H1 (cell line): ENCODE measurements at regions not wholly inside any gene's neighbourhood (a gene's known extent, or its start where the extent isn't known, plus 50 kb on each side); places are given as distances from the start of the nearest gene placed in this dataset.

Source experiments
- CTCF ChIA-PET: fragments of 300-600 bp; sonication (Branson Sonifier 250); formaldehyde crosslinking; loops from one replicate; lab custom pipeline; 2021; ENCODE audit not compliant: partially characterized antibody; lab: Charles Lee
- POLR2A ChIA-PET: fragments of 300-600 bp; sonication (Branson Sonifier 250); formaldehyde crosslinking; loops from one replicate; lab custom pipeline; 2021; ENCODE audit warnings: inconsistent platforms; ENCODE audit not compliant: partially characterized antibody; lab: Charles Lee
- DNase-seq, 2 experiments: peaks; one replicate each; pipeline versions ENCODE4 v3.0.0 to v3.0.0-alpha.2; 2010 to 2022; ENCODE audit warnings: low spot score in 2 of 2, low read depth in 1 of 2, mixed read lengths in 1 of 2
- FAIRE-seq: peaks from 2 replicates; lab custom pipeline; 2011; peaks lifted over from hg19 to GRCh38; lab: Jason Lieb, UNC
- H2AFZ ChIP-seq: 2 replicates; pipeline ENCODE4 v1.8.1; 2012; ENCODE audit warnings: low read length, inconsistent platforms
- H2AK5ac ChIP-seq: 2 replicates; pipeline ENCODE4 v1.6.1; 2013; ENCODE audit warnings: low read depth, low read length
- H2BK120ac ChIP-seq: replicated peaks from 2 replicates; pipeline ENCODE3; 2013; ENCODE audit warnings: low read depth, low read length, inconsistent platforms
- H2BK12ac ChIP-seq: 2 replicates; pipeline ENCODE4 v1.6.1; 2013; ENCODE audit warnings: low read depth, low read length
- H2BK15ac ChIP-seq: 2 replicates; pipeline ENCODE4 v1.6.1; 2013; ENCODE audit warnings: low read length
- H2BK20ac ChIP-seq: 2 replicates; pipeline ENCODE4 v1.6.1; 2013; ENCODE audit warnings: low read length
- H2BK5ac ChIP-seq: 2 replicates; pipeline ENCODE4 v1.6.1; 2013; ENCODE audit warnings: low read depth, low read length
- H3K14ac ChIP-seq: 2 replicates; pipeline ENCODE4 v1.6.1; 2013; ENCODE audit warnings: inconsistent platforms; ENCODE audit not compliant: insufficient read length
- H3K18ac ChIP-seq: 2 replicates; pipeline ENCODE4 v1.6.1; 2013; ENCODE audit warnings: low read length; ENCODE audit errors: extremely low read depth
- H3K23ac ChIP-seq: 2 replicates; pipeline ENCODE4 v1.6.1; 2013; ENCODE audit warnings: inconsistent platforms; ENCODE audit not compliant: insufficient read length
- H3K23me2 ChIP-seq: 2 replicates; pipeline ENCODE4 v1.6.1; 2013; ENCODE audit warnings: low read depth, low read length
- H3K27ac ChIP-seq: 2 replicates; pipeline ENCODE4 v1.6.1; 2011; ENCODE audit warnings: low read depth, low read length, inconsistent platforms
- H3K27me3 ChIP-seq, 4 experiments: replicated peaks in 1 of 4; 1 replicate in 1 of 4; 2 replicates in 3 of 4; pipeline versions ENCODE4 v1.6.1 to v1.8.1; 2011 to 2013; ENCODE audit warnings: low read length in 3 of 4, mild to moderate bottlenecking in 3 of 4, inconsistent platforms in 2 of 4, mixed read lengths in 2 of 4, moderate library complexity in 1 of 4; ENCODE audit not compliant: control insufficient read depth in 3 of 4, insufficient read depth in 3 of 4; ENCODE audit errors: extremely low read depth in 1 of 4
- H3K36me3 ChIP-seq, 4 experiments: 2 replicates each; pipeline versions ENCODE4 v1.6.1 to v1.8.1; 2011 to 2013; ENCODE audit warnings: mild to moderate bottlenecking in 4 of 4, low read length in 3 of 4, moderate library complexity in 2 of 4, control low read depth in 1 of 4, inconsistent platforms in 1 of 4; ENCODE audit not compliant: insufficient read depth in 4 of 4, control insufficient read depth in 2 of 4
- H3K4ac ChIP-seq: replicated peaks from 2 replicates; pipeline ENCODE3; 2013; ENCODE audit warnings: low read length, low read depth, mixed read lengths, inconsistent platforms; ENCODE audit not compliant: insufficient read length
- H3K4me1 ChIP-seq, 4 experiments: replicated peaks in 1 of 4; 1 replicate in 1 of 4; 2 replicates in 3 of 4; pipeline versions ENCODE4 v1.6.1 to v1.8.1; 2011 to 2013; ENCODE audit warnings: low read length in 3 of 4, inconsistent platforms in 2 of 4, mixed read lengths in 1 of 4; ENCODE audit not compliant: insufficient read depth in 4 of 4, control insufficient read depth in 3 of 4
- H3K4me2 ChIP-seq, 2 experiments: 2 replicates each; pipeline versions ENCODE4 v1.6.1 to v1.8.1; 2011 to 2013; ENCODE audit warnings: low read depth in 2 of 2, low read length in 2 of 2, control low read depth in 1 of 2, inconsistent platforms in 1 of 2, mild to moderate bottlenecking in 1 of 2; ENCODE audit not compliant: insufficient read depth in 1 of 2
- H3K4me3 ChIP-seq, 4 experiments: fragments of 200-600, 300-600 bp in 1 of 4; sonication (generic), shearing (Covaris generic), sonication (Bioruptor Twin) in 1 of 4; 2 replicates each; pipeline versions ENCODE4 v1.5.1 to v1.8.1; 2011 to 2016; ENCODE audit warnings: low read length in 4 of 4, low read depth in 3 of 4, control low read depth in 2 of 4, inconsistent platforms in 2 of 4, mild to moderate bottlenecking in 2 of 4, mixed read lengths in 1 of 4, moderate library complexity in 1 of 4; ENCODE audit not compliant: insufficient read depth in 2 of 4; ENCODE audit errors: extremely low read depth in 1 of 4
- H3K56ac ChIP-seq: replicated peaks from 2 replicates; pipeline ENCODE3; 2013; ENCODE audit warnings: low read depth, mild to moderate bottlenecking, mixed read lengths, low read length, inconsistent platforms; ENCODE audit not compliant: insufficient read length
- H3K79me1 ChIP-seq: 2 replicates; pipeline ENCODE4 v1.6.1; 2013; ENCODE audit warnings: low read depth, low read length, control low read depth
- H3K79me2 ChIP-seq, 2 experiments: 2 replicates each; pipeline versions ENCODE4 v1.6.1 to v1.8.1; 2012 to 2013; ENCODE audit warnings: low read length in 2 of 2, mild to moderate bottlenecking in 2 of 2, inconsistent platforms in 1 of 2; ENCODE audit not compliant: insufficient read depth in 2 of 2, control insufficient read depth in 1 of 2
- H3K9ac ChIP-seq, 4 experiments: replicated peaks in 1 of 4; 1 replicate in 1 of 4; 2 replicates in 3 of 4; pipeline versions ENCODE4 v1.6.1 to v1.8.1; 2011 to 2013; ENCODE audit warnings: low read depth in 3 of 4, low read length in 3 of 4, control low read depth in 2 of 4, mild to moderate bottlenecking in 2 of 4, moderate library complexity in 2 of 4, inconsistent platforms in 1 of 4; ENCODE audit errors: extremely low read depth in 1 of 4
- H3K9me3 ChIP-seq, 2 experiments: 2 replicates each; pipeline versions ENCODE4 v1.6.1 to v1.8.1; 2012 to 2013; ENCODE audit warnings: mild to moderate bottlenecking in 2 of 2, moderate library complexity in 2 of 2, control low read depth in 1 of 2, inconsistent platforms in 1 of 2, low read depth in 1 of 2, low read length in 1 of 2, mixed read lengths in 1 of 2; ENCODE audit not compliant: insufficient read depth in 2 of 2
- H4K20me1 ChIP-seq, 2 experiments: replicated peaks in 1 of 2; 2 replicates each; pipeline versions ENCODE3 to v1.8.1; 2011 to 2013; ENCODE audit warnings: inconsistent platforms in 2 of 2, low read length in 2 of 2, mild to moderate bottlenecking in 1 of 2; ENCODE audit not compliant: insufficient read depth in 2 of 2, control insufficient read depth in 1 of 2
- H4K5ac ChIP-seq: 2 replicates; pipeline ENCODE4 v1.6.1; 2013; ENCODE audit warnings: low read length, low read depth, mixed read lengths, inconsistent platforms; ENCODE audit not compliant: insufficient read length
- H4K8ac ChIP-seq: 2 replicates; pipeline ENCODE4 v1.8.0; 2013; ENCODE audit warnings: mild to moderate bottlenecking, moderate library complexity, low read length, inconsistent platforms; ENCODE audit not compliant: insufficient read depth; ENCODE audit errors: extremely low read depth
- H4K91ac ChIP-seq: replicated peaks from 2 replicates; pipeline ENCODE3; 2013; ENCODE audit warnings: low read length, mixed read lengths, inconsistent platforms; ENCODE audit not compliant: insufficient read length
- RNF2 ChIP-seq: fragments of 200-900, 300-1000 bp; sonication (generic); IDR thresholded peaks from 2 replicates; pipeline ENCODE4 v1.7.1; 2016; ENCODE audit warnings: borderline replicate concordance, low read depth, mild to moderate bottlenecking, antibody characterized with exemption, low read length; ENCODE audit not compliant: poor library complexity, severe bottlenecking; ENCODE audit errors: missing control alignments
- WGBS, 2 experiments: shearing (Covaris generic) in 1 of 2; methylation state at CpG; one replicate each; pipeline versions ENCODE4 v1.1.6 to v1.1.7; 2013 to 2015; ENCODE audit warnings: low lambda C conversion rate in 2 of 2, mixed read lengths in 2 of 2, inconsistent platforms in 1 of 2, low coverage in 1 of 2, missing lambda C conversion rate in 1 of 2; ENCODE audit not compliant: insufficient replicate concordance in 2 of 2, insufficient coverage in 1 of 2, insufficient read length in 1 of 2; ENCODE audit errors: extremely low coverage in 1 of 2, missing lambda C conversion rate in 1 of 2; 5-methylcytosine and 5-hydroxymethylcytosine counted together

- Histone ChIP-seq H2BK5ac (no peak overlapping the region), H3K79me2 (no peaks in the 10 kb centered on the region), H3K9ac (no peak overlapping the region), H4K20me1 (no peaks in the 10 kb centered on the region), H3K4me2 (no peak overlapping the region), H4K5ac (no peak overlapping the region), H3K27me3 (no peaks in the 10 kb centered on the region), H2BK15ac (no peak overlapping the region), H4K91ac (no peak overlapping the region), H3K56ac (no peak overlapping the region), H3K4ac (no peak overlapping the region), H3K23ac (no peak overlapping the region), H4K8ac (no peak overlapping the region), H3K4me1 (peaks cover 0 to 4% (median 1%) of the 10 kb centered on the region in 4 experiments; a peak in 2 of 7 replicates), H3K18ac (no peak overlapping the region), H3K9me3 (no peaks in the 10 kb centered on the region), H3K27ac (no peak overlapping the region), H3K23me2 (no peaks in the 10 kb centered on the region), H3K79me1 (no peaks in the 10 kb centered on the region), H3K14ac (no peak overlapping the region), H2BK12ac (no peak overlapping the region), H2AFZ (peak overlapping the region; percentile 44; the same call in 1 of the 2 replicates), H3K36me3 (no peaks in the 10 kb centered on the region), H2BK120ac (no peak overlapping the region), H2BK20ac (no peak overlapping the region), H2AK5ac (no peak overlapping the region), H3K4me3 (no peak overlapping the region)
- CTCF ChIA-PET, result interaction anchor here (1.1 kb wide), 1 partner anchor 17 kb away, joined by 4 read pairs; no protein-coding TSS in a partner anchor
- POLR2A ChIA-PET, result no interaction called here
- FAIRE-seq (no peak), DNase-seq (no peak)
- 95% methylated on average over 6 of the region's 6 CpGs; no CpG with 5 or more reads in 1 of the 2 experiments for WGBS, 2 experiments
- no peak for TF ChIP-seq RNF2
These were observed 336.4 kb downstream of the SI start for GRCh38 chr3:164741869-164742268.
